ENCODE measurements at regions not wholly inside any gene's neighbourhood (a gene's known extent, or its start where the extent isn't known, plus 50 kb on each side); places are given as distances from the start of the nearest gene placed in this dataset.
"Not testable (repeated sequence)": the region's sequence is repeated elsewhere in the genome, so short reads cannot be mapped to it uniquely, and the experiment has no call there.

DNA sequence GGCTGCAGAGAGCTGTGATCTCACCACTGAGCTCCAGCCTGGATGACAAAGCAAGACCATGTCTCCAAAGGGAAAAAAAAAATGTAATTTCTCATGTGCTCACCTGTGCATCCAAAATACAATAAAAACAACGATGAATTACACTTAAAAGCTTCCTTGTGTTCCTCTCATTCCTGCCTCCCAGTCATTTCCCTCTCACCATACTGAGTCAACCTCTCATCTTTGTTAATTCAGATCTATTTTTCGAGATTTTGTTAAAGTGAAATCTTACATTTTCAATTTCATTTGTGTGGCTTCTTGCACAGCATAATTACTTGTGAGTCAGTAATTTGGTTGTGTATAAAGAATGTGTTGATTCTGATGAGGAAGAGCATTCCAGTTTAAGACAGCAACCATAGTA is 1203.2 kb downstream of the TMEM121 start:
- TF ChIP-seq, protein P1, sequence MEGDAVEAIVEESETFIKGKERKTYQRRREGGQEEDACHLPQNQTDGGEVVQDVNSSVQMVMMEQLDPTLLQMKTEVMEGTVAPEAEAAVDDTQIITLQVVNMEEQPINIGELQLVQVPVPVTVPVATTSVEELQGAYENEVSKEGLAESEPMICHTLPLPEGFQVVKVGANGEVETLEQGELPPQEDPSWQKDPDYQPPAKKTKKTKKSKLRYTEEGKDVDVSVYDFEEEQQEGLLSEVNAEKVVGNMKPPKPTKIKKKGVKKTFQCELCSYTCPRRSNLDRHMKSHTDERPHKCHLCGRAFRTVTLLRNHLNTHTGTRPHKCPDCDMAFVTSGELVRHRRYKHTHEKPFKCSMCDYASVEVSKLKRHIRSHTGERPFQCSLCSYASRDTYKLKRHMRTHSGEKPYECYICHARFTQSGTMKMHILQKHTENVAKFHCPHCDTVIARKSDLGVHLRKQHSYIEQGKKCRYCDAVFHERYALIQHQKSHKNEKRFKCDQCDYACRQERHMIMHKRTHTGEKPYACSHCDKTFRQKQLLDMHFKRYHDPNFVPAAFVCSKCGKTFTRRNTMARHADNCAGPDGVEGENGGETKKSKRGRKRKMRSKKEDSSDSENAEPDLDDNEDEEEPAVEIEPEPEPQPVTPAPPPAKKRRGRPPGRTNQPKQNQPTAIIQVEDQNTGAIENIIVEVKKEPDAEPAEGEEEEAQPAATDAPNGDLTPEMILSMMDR (IDR thresholded peaks at IDR 0.05): no peak
- Mint-ChIP-seq H3K27me3 (ENCODE audit: unreplicated experiment) (no peaks in the 10 kb centered on the region), H3K36me3 (ENCODE audit: unreplicated experiment) (no peaks in the 10 kb centered on the region), H3K27ac (ENCODE audit: unreplicated experiment) (no peak overlapping the region), H3K4me3 (ENCODE audit: unreplicated experiment) (no peak overlapping the region), H3K9me3 (ENCODE audit: unreplicated experiment) (no peaks in the 10 kb centered on the region), H3K4me1 (ENCODE audit: unreplicated experiment) (no peaks in the 10 kb centered on the region)
- DNase-seq (ENCODE audit: extremely low spot score, unreplicated experiment): no peak

DNA sequence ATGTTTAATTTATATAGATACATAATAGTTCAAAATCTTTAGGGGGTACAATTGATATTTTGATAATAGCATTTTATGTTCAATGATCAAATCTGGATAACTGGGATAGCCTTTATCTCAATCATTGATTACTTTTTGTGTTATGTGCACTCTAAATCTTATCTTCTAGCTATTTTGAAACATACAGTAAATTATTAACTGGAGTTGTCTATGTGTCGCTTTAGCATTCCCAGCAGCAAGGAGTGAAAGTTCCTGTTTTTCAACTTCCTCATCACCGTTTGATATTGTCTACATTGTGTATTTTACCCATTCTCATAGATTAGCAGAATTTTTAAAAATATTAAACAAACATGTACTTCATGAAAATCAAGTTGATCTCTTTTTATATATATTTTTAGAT is 1207.4 kb downstream of the TMEM121 start:
- H3K4me3 Mint-ChIP-seq (ENCODE audit: unreplicated experiment): no peak overlapping the region
- H3K27ac Mint-ChIP-seq (ENCODE audit: unreplicated experiment): no peak overlapping the region
- H3K36me3 Mint-ChIP-seq (ENCODE audit: unreplicated experiment): no peaks in the 10 kb centered on the region
- TF ChIP-seq, protein P1 (IDR thresholded peaks at IDR 0.05): no peak
- H3K4me1 Mint-ChIP-seq (ENCODE audit: unreplicated experiment): no peaks in the 10 kb centered on the region
- H3K27me3 Mint-ChIP-seq (ENCODE audit: unreplicated experiment): no peaks in the 10 kb centered on the region
- H3K9me3 Mint-ChIP-seq (ENCODE audit: unreplicated experiment): no peaks in the 10 kb centered on the region
- no peak for DNase-seq (ENCODE audit: extremely low spot score, unreplicated experiment)

GRCh38 chr14:106737021-106737420 is 1210.6 kb downstream of the TMEM121 start:
- DNase-seq (ENCODE audit: extremely low spot score, unreplicated experiment): no peak
- TF ChIP-seq, protein P1 (IDR thresholded peaks at IDR 0.05): no peak
- Mint-ChIP-seq H3K27ac (ENCODE audit: unreplicated experiment) (no peak overlapping the region), H3K4me1 (ENCODE audit: unreplicated experiment) (no peaks in the 10 kb centered on the region), H3K36me3 (ENCODE audit: unreplicated experiment) (no peaks in the 10 kb centered on the region), H3K4me3 (ENCODE audit: unreplicated experiment) (no peak overlapping the region), H3K9me3 (ENCODE audit: unreplicated experiment) (no peaks in the 10 kb centered on the region), H3K27me3 (ENCODE audit: unreplicated experiment) (no peaks in the 10 kb centered on the region)

DNA sequence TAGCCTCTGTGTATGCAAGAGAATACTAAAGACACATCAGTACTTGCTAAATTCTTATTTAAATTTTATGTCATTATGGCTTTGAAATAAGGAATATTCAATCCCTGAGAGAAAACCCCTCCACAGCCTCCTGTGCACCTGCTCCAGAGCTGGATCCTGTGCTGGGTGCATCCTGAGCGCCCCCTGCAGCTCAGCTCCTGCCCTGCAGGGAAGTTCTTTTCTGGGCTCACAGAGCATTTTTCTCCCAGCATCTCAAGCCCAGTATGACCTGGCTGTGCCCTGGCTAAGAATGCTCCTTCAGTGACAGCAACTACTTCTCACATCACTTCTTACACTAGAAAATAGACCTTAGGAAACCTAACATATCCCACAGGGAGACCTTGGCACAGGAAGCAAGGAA is 1211.7 kb downstream of the TMEM121 start:
- H3K36me3 Mint-ChIP-seq (ENCODE audit: unreplicated experiment): no peaks in the 10 kb centered on the region
- TF ChIP-seq, protein P1 (IDR thresholded peaks at IDR 0.05): no peak

GRCh38 chr14:106738598-106739258 is 1212.3 kb downstream of the TMEM121 start:
- not testable (repeated sequence) for H3K27me3 Mint-ChIP-seq (ENCODE audit: unreplicated experiment)

More for the DNA sequence above, 1211.7 kb downstream of the TMEM121 start:
- DNase-seq (ENCODE audit: extremely low spot score, unreplicated experiment): no peak
- no peak overlapping the region for H3K27ac Mint-ChIP-seq (ENCODE audit: unreplicated experiment)
- H3K4me1 Mint-ChIP-seq (ENCODE audit: unreplicated experiment): no peaks in the 10 kb centered on the region
- no peak overlapping the region for H3K4me3 Mint-ChIP-seq (ENCODE audit: unreplicated experiment)
- no peaks in the 10 kb centered on the region for H3K9me3 Mint-ChIP-seq (ENCODE audit: unreplicated experiment)
- H3K27me3 Mint-ChIP-seq (ENCODE audit: unreplicated experiment): no peaks in the 10 kb centered on the region

DNA sequence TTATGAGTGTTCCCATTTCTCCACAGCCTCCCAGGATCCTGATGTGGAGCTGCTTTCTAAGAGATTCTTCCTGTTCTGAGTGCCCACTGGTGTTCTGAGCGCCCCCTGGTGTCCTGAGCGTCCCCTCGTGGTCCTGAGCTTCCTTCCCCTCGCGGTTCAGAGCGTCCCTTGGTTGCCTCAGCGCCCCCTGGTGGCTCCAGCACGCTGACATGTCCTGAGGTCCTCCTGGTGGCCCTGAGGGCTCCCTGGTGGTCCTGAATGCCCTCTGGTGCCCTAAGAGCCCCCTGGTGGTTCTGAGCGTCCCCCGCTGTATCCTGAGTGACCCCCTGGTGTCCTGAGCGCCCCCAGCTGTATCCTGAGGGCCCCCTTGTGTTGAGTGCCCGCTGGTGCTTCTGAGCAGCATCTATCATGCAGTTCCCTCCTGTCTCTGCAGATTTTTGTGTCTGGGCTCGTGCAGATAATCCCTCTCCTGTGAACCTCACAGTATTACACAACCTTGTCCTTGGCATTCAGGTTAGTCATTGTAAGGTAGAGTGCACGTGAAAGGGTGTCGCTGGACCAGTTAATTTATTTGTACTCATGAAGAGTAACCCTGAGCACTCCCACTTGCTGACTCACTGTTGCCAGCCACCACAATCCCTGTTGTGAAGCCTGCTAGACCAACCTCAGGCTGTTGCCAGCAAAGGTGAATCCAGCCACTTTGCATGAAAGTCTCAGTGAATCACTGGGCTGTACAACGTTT is 1214.9 kb downstream of the TMEM121 start:
- DNase-seq (ENCODE audit: extremely low spot score, unreplicated experiment); H3K4me3 Mint-ChIP-seq (ENCODE audit: unreplicated experiment); H3K4me1 Mint-ChIP-seq (ENCODE audit: unreplicated experiment); H3K27ac Mint-ChIP-seq (ENCODE audit: unreplicated experiment); H3K27me3 Mint-ChIP-seq (ENCODE audit: unreplicated experiment); H3K9me3 Mint-ChIP-seq (ENCODE audit: unreplicated experiment); H3K36me3 Mint-ChIP-seq (ENCODE audit: unreplicated experiment): not testable (repeated sequence)

More at GRCh38 chr14:106738598-106739258, 1212.3 kb downstream of the TMEM121 start:
- H3K36me3 Mint-ChIP-seq (ENCODE audit: unreplicated experiment); H3K27ac Mint-ChIP-seq (ENCODE audit: unreplicated experiment); H3K9me3 Mint-ChIP-seq (ENCODE audit: unreplicated experiment); H3K4me3 Mint-ChIP-seq (ENCODE audit: unreplicated experiment); DNase-seq (ENCODE audit: extremely low spot score, unreplicated experiment); H3K4me1 Mint-ChIP-seq (ENCODE audit: unreplicated experiment): not testable (repeated sequence)

- H3K36me3 Mint-ChIP-seq (ENCODE audit: unreplicated experiment); H3K9me3 Mint-ChIP-seq (ENCODE audit: unreplicated experiment); H3K4me1 Mint-ChIP-seq (ENCODE audit: unreplicated experiment); H3K27ac Mint-ChIP-seq (ENCODE audit: unreplicated experiment); DNase-seq (ENCODE audit: extremely low spot score, unreplicated experiment); H3K27me3 Mint-ChIP-seq (ENCODE audit: unreplicated experiment); H3K4me3 Mint-ChIP-seq (ENCODE audit: unreplicated experiment): not testable (repeated sequence)
Observed at GRCh38 chr14:106745016-106745767, 1218.8 kb downstream of the TMEM121 start.

GRCh38 chr14:106750089-106750488 is 1223.7 kb downstream of the TMEM121 start:
- not testable (repeated sequence) for H3K4me3 Mint-ChIP-seq (ENCODE audit: unreplicated experiment); H3K27ac Mint-ChIP-seq (ENCODE audit: unreplicated experiment); DNase-seq (ENCODE audit: extremely low spot score, unreplicated experiment)

More at GRCh38 chr14:106750089-106750488, 1223.7 kb downstream of the TMEM121 start:
- H3K4me1 Mint-ChIP-seq (ENCODE audit: unreplicated experiment); H3K36me3 Mint-ChIP-seq (ENCODE audit: unreplicated experiment); H3K27me3 Mint-ChIP-seq (ENCODE audit: unreplicated experiment); H3K9me3 Mint-ChIP-seq (ENCODE audit: unreplicated experiment): not testable (repeated sequence)

Measured in osteocyte (in vitro differentiated cells).